Spleen (tissue), 11 donors: ENCODE measurements at regions not wholly inside any gene's neighbourhood (a gene's known extent, or its start where the extent isn't known, plus 50 kb on each side); places are given as distances from the start of the nearest gene placed in this dataset.
A peak's percentile ranks its signal among the peaks of the same experiment; 100 is the strongest.

Source experiments
- DNase-seq: peaks from one replicate; pipeline ENCODE4 v3.0.0-alpha.2; 2020
- H3K27ac ChIP-seq, 8 donors: fragments of 200-600 bp; sonication (generic) in 7 of 8; 1 replicate in 4 of 8; 2 replicates in 4 of 8; pipeline versions ENCODE4 v1.5.0 to v1.8.0; 2016 to 2021; ENCODE audit warnings: inconsistent platforms in 4 of 8, mild to moderate bottlenecking in 4 of 8, moderate library complexity in 1 of 8
- H3K27me3 ChIP-seq, 7 donors: fragments of 200-600 bp; sonication (generic) in 6 of 7; replicated peaks in 1 of 7; 1 replicate in 4 of 7; 2 replicates in 3 of 7; pipeline versions ENCODE4 v1.5.0 to v1.8.0; 2016 to 2021; ENCODE audit warnings: inconsistent platforms in 3 of 7, mild to moderate bottlenecking in 1 of 7
- H3K36me3 ChIP-seq, 6 donors: fragments of 200-600 bp; sonication (generic) in 5 of 6; 1 replicate in 4 of 6; 2 replicates in 2 of 6; pipeline versions ENCODE4 v1.5.0 to v1.8.0; 2016 to 2021; ENCODE audit warnings: inconsistent platforms in 2 of 6
- H3K4me1 ChIP-seq, 6 donors: fragments of 200-600 bp; sonication (generic) in 5 of 6; 1 replicate in 3 of 6; 2 replicates in 3 of 6; pipeline versions ENCODE4 v1.5.0 to v1.8.0; 2016 to 2021; ENCODE audit warnings: inconsistent platforms in 3 of 6
- H3K4me3 ChIP-seq, 8 donors: fragments of 200-600 bp; sonication (generic) in 7 of 8; 1 replicate in 4 of 8; 2 replicates in 4 of 8; pipeline versions ENCODE4 v1.5.0 to v1.8.0; 2016 to 2021; ENCODE audit warnings: inconsistent platforms in 4 of 8, mild to moderate bottlenecking in 4 of 8, moderate library complexity in 2 of 8
- H3K9me3 ChIP-seq, 8 donors: fragments of 200-600 bp; sonication (generic) in 7 of 8; 1 replicate in 4 of 8; 2 replicates in 4 of 8; pipeline versions ENCODE4 v1.5.0 to v1.8.0; 2016 to 2021; ENCODE audit warnings: inconsistent platforms in 4 of 8
- POLR2A ChIP-seq, 3 donors: fragments of 450-650 bp; IDR thresholded peaks; one replicate each; pipeline ENCODE4 v1.5.1; 2017; ENCODE audit warnings: antibody characterized with exemption in 3 of 3, mild to moderate bottlenecking in 1 of 3
- POLR2AphosphoS5 ChIP-seq, 3 donors: sonication (generic); formaldehyde crosslinking; IDR thresholded peaks; one replicate each; pipeline ENCODE4 v1.5.1; 2017; ENCODE audit warnings: antibody characterized with exemption in 3 of 3
- WGBS, 5 donors: extraction: QIAGEN DNeasy Blood & Tissue Kit in 3 of 5; methylation state at CpG; one replicate each; pipeline versions ENCODE4 v1.1.5 to v1.1.7; 2013 to 2018; 5-methylcytosine and 5-hydroxymethylcytosine counted together
- intact Hi-C: fragments of 100-400 bp; cut with DNase I; formaldehyde crosslinking; loops from one replicate; pipeline ENCODE4 v1.15.0; 2023; ENCODE audit warnings: low total_unique reads
- TF ChIP-seq, protein P1 (sequence below), 11 experiments: fragments of 200-600 bp in 7 of 11; fragments of 450-650 bp in 4 of 11; sonication (generic) in 4 of 11; IDR thresholded peaks in 8 of 11; conservative IDR thresholded peaks in 3 of 11; 1 replicate in 7 of 11; 2 replicates in 4 of 11; pipeline versions ENCODE4 v1.4.0 to v1.8.0; 2016 to 2021; ENCODE audit warnings: antibody characterized with exemption in 11 of 11, inconsistent platforms in 4 of 11, mild to moderate bottlenecking in 1 of 11
- donor health status: healthy with polysubstance abuse.
- donor health status: DM: no; HTN: no; CAD: no; lungs with moderate emphysema.
- donor health status: DM: no; HTN: no; CAD: no.
- donor health status: Bipolar disorder and iron deficiency.
- donor health status: healthy.
- donor health status: DM: no; HTN: no; CAD: no.
- donor health status: DM: yes; HTN: yes; CAD: no.

DNA sequence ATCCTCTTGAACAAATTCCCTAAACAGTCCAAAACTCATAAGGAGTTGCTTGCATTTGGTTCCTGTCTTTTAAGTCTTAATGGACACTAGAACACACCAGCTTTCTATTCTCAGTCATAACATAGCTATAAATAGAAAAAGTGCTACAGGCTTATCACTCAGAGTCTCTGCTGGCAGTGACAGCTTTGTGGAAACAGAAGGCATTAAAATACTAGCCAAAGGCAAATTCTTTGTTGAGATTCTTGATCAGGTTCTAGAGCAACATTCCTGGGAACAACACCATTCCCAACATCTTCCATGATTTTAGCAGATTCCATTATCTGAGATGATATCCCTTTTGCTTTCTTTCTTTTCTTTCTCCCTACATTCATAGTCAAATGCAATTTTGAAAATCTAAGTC, 207.7 kb upstream of the PLEKHG7 start:
- no peaks in the 10 kb centered on the region for H3K36me3 ChIP-seq
- peaks cover 0 to 13% (median 0%) of the 10 kb centered on the region in 6 donors for H3K4me1 ChIP-seq
- no peak overlapping the region for H3K4me3 ChIP-seq
- peaks cover 0 to 12% (median 4%) of the 10 kb centered on the region in 8 donors for H3K9me3 ChIP-seq
- peak overlapping the region in 4 of 8 donors; percentile 9 to 22 (median 14) for H3K27ac ChIP-seq
- TF ChIP-seq POLR2A (IDR thresholded peaks at IDR 0.05), result no peak
- TF ChIP-seq POLR2AphosphoS5 (IDR thresholded peaks at IDR 0.05), result no peak
- TF ChIP-seq, protein P1, sequence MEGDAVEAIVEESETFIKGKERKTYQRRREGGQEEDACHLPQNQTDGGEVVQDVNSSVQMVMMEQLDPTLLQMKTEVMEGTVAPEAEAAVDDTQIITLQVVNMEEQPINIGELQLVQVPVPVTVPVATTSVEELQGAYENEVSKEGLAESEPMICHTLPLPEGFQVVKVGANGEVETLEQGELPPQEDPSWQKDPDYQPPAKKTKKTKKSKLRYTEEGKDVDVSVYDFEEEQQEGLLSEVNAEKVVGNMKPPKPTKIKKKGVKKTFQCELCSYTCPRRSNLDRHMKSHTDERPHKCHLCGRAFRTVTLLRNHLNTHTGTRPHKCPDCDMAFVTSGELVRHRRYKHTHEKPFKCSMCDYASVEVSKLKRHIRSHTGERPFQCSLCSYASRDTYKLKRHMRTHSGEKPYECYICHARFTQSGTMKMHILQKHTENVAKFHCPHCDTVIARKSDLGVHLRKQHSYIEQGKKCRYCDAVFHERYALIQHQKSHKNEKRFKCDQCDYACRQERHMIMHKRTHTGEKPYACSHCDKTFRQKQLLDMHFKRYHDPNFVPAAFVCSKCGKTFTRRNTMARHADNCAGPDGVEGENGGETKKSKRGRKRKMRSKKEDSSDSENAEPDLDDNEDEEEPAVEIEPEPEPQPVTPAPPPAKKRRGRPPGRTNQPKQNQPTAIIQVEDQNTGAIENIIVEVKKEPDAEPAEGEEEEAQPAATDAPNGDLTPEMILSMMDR (IDR thresholded peaks at IDR 0.05 in 8 of 11, conservative IDR thresholded peaks at IDR 0.05 in 3 of 11), result no peak
- H3K27me3 ChIP-seq, result no peaks in the 10 kb centered on the region
- DNase-seq, result no peak
- intact Hi-C loops, result no loop called here

DNA sequence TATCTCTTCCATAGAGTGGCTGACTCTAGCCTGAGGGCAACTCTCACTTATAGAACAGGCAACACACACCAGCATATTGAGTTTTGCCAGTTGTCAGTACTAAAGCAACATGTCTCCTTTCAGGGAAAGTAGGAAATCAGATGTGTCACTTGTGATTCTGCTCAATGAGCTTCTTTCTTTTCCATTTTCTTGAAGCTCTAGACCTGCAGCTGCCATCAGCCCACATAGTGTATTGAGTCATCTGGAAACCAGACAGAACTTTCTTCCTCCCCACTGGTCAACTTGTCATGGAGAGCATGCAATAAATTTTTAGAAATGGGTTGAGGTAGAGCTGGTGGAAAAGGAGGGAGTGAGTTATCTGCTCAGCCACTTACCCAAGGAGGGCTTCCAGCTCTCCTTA, 209.0 kb upstream of the PLEKHG7 start:
- DNase-seq, result no peak
- Histone ChIP-seq H3K27me3 (no peaks in the 10 kb centered on the region), H3K36me3 (no peaks in the 10 kb centered on the region), H3K9me3 (peaks cover 0 to 12% (median 4%) of the 10 kb centered on the region in 8 donors), H3K4me1 (peaks cover 0 to 23% (median 5%) of the 10 kb centered on the region in 6 donors), H3K4me3 (no peak overlapping the region), H3K27ac (peak overlapping the region in 2 of 8 donors; percentile 0 to 8)
- TF ChIP-seq, protein P1 (IDR thresholded peaks at IDR 0.05 in 8 of 11, conservative IDR thresholded peaks at IDR 0.05 in 3 of 11), result no peak
- TF ChIP-seq POLR2AphosphoS5 (IDR thresholded peaks at IDR 0.05) (no peak), POLR2A (IDR thresholded peaks at IDR 0.05) (no peak)
- intact Hi-C loops, result no loop called here

DNA sequence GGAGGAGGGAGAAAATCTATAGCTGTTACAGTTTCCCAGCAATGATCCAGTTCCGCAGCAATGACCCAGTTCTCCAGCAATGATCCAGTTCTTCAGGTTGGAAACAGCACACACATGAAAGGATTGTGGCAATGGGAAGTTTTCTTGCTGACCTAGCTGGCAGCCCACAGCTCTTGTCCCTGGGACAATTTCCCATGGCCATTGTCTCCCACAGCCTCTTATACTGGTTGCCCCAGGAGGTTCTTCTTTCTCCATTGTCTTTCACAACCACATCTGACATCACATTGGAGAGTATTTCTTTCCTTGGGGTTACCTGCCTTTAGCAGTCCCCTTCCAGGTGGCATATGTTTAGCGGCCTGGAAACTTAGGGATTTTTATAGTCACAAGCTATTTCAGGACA, 209.8 kb upstream of the PLEKHG7 start:
- WGBS, 5 donors, result 93 to 100% (median 97%) methylated on average over 2 of the region's 2 CpGs
- Histone ChIP-seq H3K4me1 (peaks cover 0 to 28% (median 5%) of the 10 kb centered on the region in 6 donors), H3K9me3 (peaks cover 0 to 12% (median 4%) of the 10 kb centered on the region in 8 donors), H3K27me3 (no peaks in the 10 kb centered on the region), H3K27ac (no peak overlapping the region), H3K36me3 (no peaks in the 10 kb centered on the region), H3K4me3 (no peak overlapping the region)
- TF ChIP-seq, protein P1 (IDR thresholded peaks at IDR 0.05 in 8 of 11, conservative IDR thresholded peaks at IDR 0.05 in 3 of 11), result no peak
- no peak for TF ChIP-seq POLR2A (IDR thresholded peaks at IDR 0.05)
- no peak for TF ChIP-seq POLR2AphosphoS5 (IDR thresholded peaks at IDR 0.05)
- intact Hi-C loops, result no loop called here
- no peak for DNase-seq

- intact Hi-C loops, result no loop called here
- no peaks in the 10 kb centered on the region for H3K36me3 ChIP-seq
- no peaks in the 10 kb centered on the region for H3K27me3 ChIP-seq
- H3K4me1 ChIP-seq, result peaks cover 0 to 28% (median 5%) of the 10 kb centered on the region in 6 donors
- no peak for DNase-seq
- H3K4me3 ChIP-seq, result no peak overlapping the region
- H3K9me3 ChIP-seq, result peaks cover 0 to 12% (median 4%) of the 10 kb centered on the region in 8 donors
- TF ChIP-seq, protein P1 (IDR thresholded peaks at IDR 0.05 in 8 of 11, conservative IDR thresholded peaks at IDR 0.05 in 3 of 11), result no peak
- no peak for TF ChIP-seq POLR2A (IDR thresholded peaks at IDR 0.05)
- H3K27ac ChIP-seq, result peak overlapping the region in 2 of 8 donors; percentile 18 to 41
Measured at GRCh38 chr12:92492291-92492690, 210.5 kb upstream of the PLEKHG7 start.
